ENCODE measurements at regions not wholly inside any gene's neighbourhood (a gene's known extent, or its start where the extent isn't known, plus 50 kb on each side); places are given as distances from the start of the nearest gene placed in this dataset.
A peak's percentile ranks its signal among the peaks of the same experiment; 100 is the strongest.

DNA sequence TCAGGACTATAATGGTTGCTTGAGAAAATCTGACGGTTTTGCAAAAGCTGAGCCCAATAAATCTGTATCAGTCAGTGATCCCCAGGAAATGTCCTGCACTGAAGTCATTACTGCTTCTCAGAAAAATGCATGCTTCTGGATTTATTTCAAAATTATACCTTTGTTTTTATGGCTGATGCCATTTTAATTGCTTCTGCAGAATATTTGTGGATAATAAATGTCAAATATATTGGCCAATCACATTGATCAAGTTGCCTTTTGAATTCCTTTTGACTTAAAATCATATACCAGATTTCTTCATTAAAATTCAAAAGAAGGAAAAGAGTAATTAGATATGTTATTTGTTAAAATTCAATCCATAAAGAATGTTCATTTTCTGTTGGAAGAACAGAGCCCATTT, 842.9 kb upstream of the ADGRL4 start:
- no peak for DNase-seq

DNA sequence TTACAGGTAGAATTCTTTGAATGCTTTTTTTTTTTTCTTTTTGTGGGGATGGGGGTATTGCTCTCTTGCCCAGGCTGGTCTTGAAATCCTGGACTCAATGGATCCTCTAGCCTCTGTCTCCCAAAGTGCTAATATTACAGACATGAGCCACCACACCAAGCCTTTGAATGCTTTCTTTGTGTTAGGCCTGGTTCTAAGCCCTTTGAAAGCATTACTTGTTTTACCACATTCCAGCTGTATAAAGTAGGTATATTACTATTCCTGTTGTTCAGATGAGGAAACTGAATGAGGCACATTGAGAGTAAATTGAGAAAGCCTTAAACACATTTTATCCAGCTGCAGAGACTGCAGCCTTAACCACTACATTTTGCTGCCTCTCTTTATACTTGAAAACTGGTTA, 841.8 kb upstream of the ADGRL4 start:
- no peak for DNase-seq

DNA sequence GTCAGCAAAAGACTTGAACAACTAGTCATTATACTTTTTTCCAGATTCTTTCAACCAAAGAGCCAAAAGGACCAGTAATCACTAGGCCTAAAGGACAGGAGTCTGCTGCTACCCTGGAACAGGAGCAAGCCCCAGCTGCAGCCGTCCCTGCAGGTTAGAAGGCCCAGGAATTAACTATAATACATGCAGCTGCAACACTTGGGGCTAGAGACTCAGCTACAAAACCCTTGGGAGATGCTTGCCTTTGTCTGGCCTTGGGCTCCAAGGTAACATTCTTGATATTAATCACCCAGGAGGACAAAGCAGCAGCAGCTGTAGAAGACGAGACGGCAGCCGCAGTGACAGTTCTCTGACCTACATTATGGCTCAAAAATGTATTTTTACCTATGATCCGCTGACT, 841.2 kb upstream of the ADGRL4 start:
- DNase-seq, result peak; percentile 28

GRCh38 chr1:79845936-79846335, 839.4 kb upstream of the ADGRL4 start:
- no peak for DNase-seq

GRCh38 chr1:79842811-79843210, 836.3 kb upstream of the ADGRL4 start:
- DNase-seq, result no peak

- no peak for DNase-seq
These were observed 833.4 kb upstream of the ADGRL4 start for GRCh38 chr1:79839882-79840281.

- no peak for DNase-seq
These were observed 820.9 kb upstream of the ADGRL4 start for GRCh38 chr1:79827446-79827845.

DNA sequence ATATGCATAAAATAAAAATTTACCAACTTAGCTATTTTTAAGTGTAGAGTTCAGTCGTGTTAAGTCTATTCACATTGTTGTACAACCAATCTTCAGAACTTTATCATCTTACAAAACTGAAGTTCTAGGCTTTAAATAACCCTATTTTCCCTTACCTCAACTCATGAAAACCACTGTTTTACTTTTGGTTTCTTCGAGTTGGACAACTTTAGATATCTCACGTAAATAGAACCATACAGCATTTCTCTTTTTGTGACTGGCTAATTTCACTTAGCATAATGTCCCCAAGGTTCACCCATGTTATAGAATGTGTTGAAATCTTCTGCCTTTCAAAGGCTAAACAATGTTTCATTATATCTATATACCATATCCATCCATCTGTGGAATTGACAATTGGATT, 819.0 kb upstream of the ADGRL4 start:
- DNase-seq, result no peak

GRCh38 chr1:79822053-79822452, 815.5 kb upstream of the ADGRL4 start:
- no peak for DNase-seq

- DNase-seq, result no peak
These were observed 812.6 kb upstream of the ADGRL4 start for GRCh38 chr1:79819140-79819539.

GRCh38 chr1:79817031-79817560, 810.6 kb upstream of the ADGRL4 start:
- no peak for DNase-seq

DNA sequence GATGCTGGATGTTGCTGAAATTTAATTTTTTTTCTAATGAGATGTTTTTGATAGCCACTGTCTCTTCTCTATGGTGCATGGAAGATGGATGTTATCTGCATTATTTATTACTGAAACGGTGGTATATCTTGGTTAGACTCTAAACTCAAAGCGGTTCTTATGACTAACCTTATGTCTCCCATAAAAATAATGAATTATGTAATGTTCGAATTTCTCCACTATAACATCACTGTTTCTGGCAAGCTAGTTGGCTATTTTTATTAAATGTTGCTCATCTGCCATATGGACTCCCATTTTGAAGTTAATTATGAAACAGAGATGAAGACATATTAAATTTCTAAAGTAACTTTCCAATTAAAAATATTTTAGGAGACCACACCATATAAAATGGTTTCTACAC, 808.6 kb upstream of the ADGRL4 start:
- DNase-seq, result no peak

- DNase-seq, result no peak
These were observed 804.6 kb upstream of the ADGRL4 start for GRCh38 chr1:79811173-79811572.

GRCh38 chr1:79808816-79809475, 802.4 kb upstream of the ADGRL4 start:
- DNase-seq, result no peak

DNA sequence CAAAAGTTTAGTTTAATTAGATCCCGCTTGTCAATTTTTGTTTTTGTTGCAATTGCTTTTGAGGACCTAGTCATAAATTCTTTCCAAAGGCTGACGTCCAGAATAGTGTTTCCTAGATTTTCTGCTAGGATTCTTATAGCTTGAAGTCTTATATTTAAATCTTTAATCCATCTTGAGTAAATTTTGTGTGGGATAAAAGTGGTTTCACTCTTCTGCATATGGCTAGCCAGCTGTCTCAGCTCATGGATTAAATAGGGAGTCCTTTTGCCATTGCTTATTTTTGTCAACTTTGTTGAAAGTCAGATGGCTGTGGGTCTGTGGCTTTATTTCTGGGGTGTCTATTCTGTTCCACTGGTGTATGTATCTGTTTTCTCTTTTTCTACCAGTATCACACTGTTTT, 801.3 kb upstream of the ADGRL4 start:
- no peak for DNase-seq

- DNase-seq, result no peak
These were observed 791.0 kb upstream of the ADGRL4 start for GRCh38 chr1:79797487-79797886.

GRCh38 chr1:79796434-79796833, 789.9 kb upstream of the ADGRL4 start:
- DNase-seq, result no peak

DNA sequence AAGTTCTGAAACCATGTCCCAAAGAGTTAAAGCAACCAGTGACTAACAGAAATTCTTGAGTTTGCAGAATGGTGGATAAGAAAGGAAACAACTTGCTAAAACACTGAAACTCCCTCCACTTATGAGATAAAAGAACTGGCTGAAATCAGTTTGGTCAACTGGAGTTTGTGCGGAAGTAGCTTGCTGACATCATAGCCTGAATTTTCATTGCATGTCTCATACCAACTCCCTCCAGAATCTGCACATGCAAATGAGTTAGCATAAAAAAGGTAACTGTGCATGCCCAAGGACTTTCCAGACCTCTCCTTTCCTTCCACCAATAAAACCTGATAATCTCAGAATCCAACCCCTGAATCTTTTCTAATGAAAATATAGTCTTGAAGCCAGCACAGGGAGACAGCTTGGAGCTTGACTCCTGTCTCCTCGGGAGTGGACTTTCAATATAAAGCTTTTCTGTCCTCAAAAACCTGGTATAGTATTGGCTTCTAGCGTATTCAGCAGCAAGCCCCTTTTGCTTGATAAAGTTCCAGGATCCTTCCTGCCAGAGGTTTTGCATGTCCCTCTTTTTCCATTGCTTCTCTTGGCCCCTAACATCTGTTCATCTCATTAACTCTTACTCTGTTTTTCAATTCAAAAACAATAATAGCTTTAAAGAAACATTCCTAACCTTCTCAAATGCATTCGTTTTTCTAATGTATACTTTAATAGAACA, 785.8 kb upstream of the ADGRL4 start:
- DNase-seq, result no peak

DNA sequence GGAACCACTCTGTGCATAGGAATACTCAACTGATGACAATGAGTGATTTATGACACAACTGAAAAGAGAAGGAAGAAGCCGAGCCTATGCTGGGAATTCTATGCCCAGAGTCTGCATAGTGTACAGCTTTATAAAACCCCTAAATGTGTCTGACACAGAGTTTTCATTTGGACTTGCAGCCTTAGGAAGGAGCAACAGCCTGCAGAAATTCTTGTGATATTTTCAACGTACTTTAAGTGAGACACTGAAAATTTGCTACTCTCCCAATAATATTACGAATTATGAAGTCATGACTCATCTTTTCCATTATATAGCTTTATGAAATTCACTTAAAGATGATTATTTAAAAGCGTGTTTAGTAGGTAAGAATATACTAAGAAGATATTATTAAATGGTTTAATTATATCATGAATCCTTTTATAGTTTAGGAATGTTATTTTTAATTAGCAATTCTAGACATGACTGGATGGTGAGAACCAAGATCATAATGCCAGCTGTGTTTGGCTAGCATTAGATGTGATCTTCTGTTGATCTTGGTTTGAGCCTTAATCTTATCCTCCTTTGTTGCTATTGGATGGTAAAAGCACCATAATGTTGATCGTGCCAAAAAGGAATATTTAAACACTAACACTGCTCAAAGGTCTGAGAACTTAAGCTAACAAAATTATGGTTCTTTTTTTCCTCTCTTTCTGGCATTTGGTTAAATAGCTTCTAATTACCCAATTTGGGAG, 785.1 kb upstream of the ADGRL4 start:
- DNase-seq, result no peak

DNA sequence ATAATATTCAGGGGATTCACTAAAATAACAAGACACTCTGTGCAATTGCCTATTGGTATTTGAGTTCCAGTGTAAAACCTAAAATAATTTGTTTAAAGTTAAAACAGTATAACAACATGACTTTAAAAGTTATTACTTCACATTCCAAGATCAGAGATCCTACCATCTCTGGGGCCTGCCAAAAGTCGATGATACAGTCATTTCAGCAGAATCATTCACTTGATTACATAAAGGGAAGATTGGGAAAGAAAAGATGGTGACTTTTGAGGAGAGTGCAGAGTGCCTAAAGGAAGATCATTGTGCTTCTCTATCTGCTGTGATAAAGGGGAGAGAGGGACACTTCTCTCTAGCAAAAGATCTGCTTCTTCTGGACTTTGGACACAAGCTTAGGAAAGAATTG, 784.4 kb upstream of the ADGRL4 start:
- no peak for DNase-seq

DNA sequence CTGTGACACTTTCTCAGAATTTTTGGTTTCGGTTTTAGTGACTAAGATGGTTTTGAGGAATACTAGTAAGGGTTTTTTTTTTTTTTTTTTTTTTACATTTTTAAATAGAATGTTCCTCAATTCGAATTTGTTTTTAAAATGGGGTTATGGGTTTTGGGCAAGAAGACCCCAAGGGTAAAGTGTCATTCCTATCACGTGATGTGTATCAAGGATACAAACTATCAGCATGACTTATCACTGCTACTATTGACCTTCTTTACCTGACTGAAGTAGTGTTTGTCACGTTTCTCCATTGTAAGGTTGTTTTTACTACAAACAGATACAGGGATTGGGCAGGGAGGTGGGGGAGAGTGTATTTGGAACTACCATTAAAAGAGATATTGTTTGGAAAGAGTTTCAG, 781.1 kb upstream of the ADGRL4 start:
- DNase-seq, result no peak

- DNase-seq, result no peak
These were observed 779.4 kb upstream of the ADGRL4 start for GRCh38 chr1:79785964-79786363.

- no peak for DNase-seq
These were observed 779.0 kb upstream of the ADGRL4 start for GRCh38 chr1:79785561-79785960.

DNA sequence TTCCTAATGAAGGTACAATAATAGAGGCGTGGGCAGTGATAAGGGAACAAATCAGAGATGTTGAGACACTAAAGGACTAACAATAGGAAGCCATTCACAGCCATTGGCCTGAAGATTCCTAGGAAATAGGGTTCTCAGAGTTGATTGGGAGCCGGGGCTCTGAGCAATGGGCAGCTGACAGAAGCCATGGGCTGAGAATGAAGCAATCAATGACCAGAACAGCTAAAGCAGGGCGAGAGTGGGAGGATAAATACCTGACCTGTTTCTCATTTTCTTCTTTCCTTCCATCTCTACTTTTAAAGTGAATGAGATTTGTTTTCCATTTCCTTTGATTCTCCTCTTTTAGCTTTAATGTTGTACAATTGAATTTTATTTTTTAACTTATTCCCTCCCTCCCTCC, 774.7 kb upstream of the ADGRL4 start:
- no peak for DNase-seq
